ENCODE measurements at regions not wholly inside any gene's neighbourhood (a gene's known extent, or its start where the extent isn't known, plus 50 kb on each side); places are given as distances from the start of the nearest gene placed in this dataset.
A peak's percentile ranks its signal among the peaks of the same experiment; 100 is the strongest.

- Histone ChIP-seq H3K4me1 (peaks cover 5 to 66% (median 11%) of the 10 kb centered on the region in 3 donors), H3K9me3 (no peaks in the 10 kb centered on the region), H3K4me3 (no peak overlapping the region), H3K27me3 (no peaks in the 10 kb centered on the region), H3K36me3 (no peaks in the 10 kb centered on the region), H3K27ac (peak overlapping the region; percentile 44 to 85 (median 78))
- 71 to 84% methylated on average over 7 to 8 of the region's 8 CpGs for WGBS, 2 donors
- no peak for DNase-seq
- TF ChIP-seq, protein P1, sequence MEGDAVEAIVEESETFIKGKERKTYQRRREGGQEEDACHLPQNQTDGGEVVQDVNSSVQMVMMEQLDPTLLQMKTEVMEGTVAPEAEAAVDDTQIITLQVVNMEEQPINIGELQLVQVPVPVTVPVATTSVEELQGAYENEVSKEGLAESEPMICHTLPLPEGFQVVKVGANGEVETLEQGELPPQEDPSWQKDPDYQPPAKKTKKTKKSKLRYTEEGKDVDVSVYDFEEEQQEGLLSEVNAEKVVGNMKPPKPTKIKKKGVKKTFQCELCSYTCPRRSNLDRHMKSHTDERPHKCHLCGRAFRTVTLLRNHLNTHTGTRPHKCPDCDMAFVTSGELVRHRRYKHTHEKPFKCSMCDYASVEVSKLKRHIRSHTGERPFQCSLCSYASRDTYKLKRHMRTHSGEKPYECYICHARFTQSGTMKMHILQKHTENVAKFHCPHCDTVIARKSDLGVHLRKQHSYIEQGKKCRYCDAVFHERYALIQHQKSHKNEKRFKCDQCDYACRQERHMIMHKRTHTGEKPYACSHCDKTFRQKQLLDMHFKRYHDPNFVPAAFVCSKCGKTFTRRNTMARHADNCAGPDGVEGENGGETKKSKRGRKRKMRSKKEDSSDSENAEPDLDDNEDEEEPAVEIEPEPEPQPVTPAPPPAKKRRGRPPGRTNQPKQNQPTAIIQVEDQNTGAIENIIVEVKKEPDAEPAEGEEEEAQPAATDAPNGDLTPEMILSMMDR (IDR thresholded peaks at IDR 0.05) = no peak
- TF ChIP-seq POLR2A (IDR thresholded peaks at IDR 0.05) = no peak
- intact Hi-C loops (cut with DNase I) = no loop called here
These were observed 498.2 kb upstream of the TNP1 start for GRCh38 chr2:217357886-217358620.

- Histone ChIP-seq H3K27me3 (no peaks in the 10 kb centered on the region), H3K4me1 (peaks cover 5 to 54% (median 8%) of the 10 kb centered on the region in 3 donors), H3K27ac (peak overlapping the region; percentile 44 to 85 (median 78)), H3K36me3 (no peaks in the 10 kb centered on the region), H3K9me3 (no peaks in the 10 kb centered on the region), H3K4me3 (no peak overlapping the region)
- intact Hi-C loops (cut with DNase I) = no loop called here
- DNase-seq = no peak
- TF ChIP-seq POLR2A (IDR thresholded peaks at IDR 0.05) = no peak
- TF ChIP-seq, protein P1 (IDR thresholded peaks at IDR 0.05) = no peak
- WGBS, 2 donors = 42% methylated on average over 7 of the region's 7 CpGs; no CpG with 5 or more reads in 1 of the 2 donors
These were observed 496.9 kb upstream of the TNP1 start for GRCh38 chr2:217356781-217357180.

GRCh38 chr2:217356142-217356541, 496.3 kb upstream of the TNP1 start:
- WGBS, 2 donors = 80 to 88% methylated on average over 1 of the region's 1 CpG
- no peak for DNase-seq
- Histone ChIP-seq H3K4me3 (no peak overlapping the region), H3K36me3 (no peaks in the 10 kb centered on the region), H3K27ac (peak overlapping the region in 3 of 4 donors; percentile 74 to 85 (median 81)), H3K4me1 (peaks cover 1 to 47% (median 5%) of the 10 kb centered on the region in 3 donors), H3K27me3 (no peaks in the 10 kb centered on the region), H3K9me3 (no peaks in the 10 kb centered on the region)
- intact Hi-C loops (cut with DNase I) = no loop called here
- no peak for TF ChIP-seq POLR2A (IDR thresholded peaks at IDR 0.05)

DNA sequence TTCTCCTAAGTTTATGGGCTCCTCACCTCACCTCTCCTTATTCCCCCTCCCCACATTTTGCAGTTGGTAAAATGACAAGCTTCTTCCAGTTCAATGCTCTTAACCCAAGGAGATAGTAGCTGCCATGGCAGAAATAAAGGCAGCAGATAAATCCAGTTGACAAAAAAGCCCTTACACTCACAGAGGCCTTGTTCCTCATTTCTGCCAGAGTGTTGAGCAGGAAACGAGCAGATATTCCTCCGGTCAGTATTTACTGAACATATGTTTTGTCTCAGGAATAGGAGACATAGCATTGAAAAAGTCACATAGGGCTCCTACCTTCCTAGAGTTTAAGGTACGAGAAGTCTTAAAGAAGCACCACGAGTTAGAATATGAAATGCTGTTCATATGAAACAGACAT, 493.7 kb upstream of the TNP1 start:
- intact Hi-C loops (cut with DNase I) = no loop called here
- TF ChIP-seq POLR2A (IDR thresholded peaks at IDR 0.05) = no peak
- TF ChIP-seq, protein P1 (IDR thresholded peaks at IDR 0.05) = no peak
- no peak overlapping the region for H3K27ac ChIP-seq
- no peaks in the 10 kb centered on the region for H3K9me3 ChIP-seq
- peaks cover 0 to 32% (median 0%) of the 10 kb centered on the region in 3 donors for H3K4me1 ChIP-seq
- no peaks in the 10 kb centered on the region for H3K27me3 ChIP-seq
- no peaks in the 10 kb centered on the region for H3K36me3 ChIP-seq
- no peak for DNase-seq
- WGBS, 2 donors = 81 to 83% methylated on average over 4 of the region's 4 CpGs
- no peak overlapping the region for H3K4me3 ChIP-seq

GRCh38 chr2:217351378-217351777, 491.5 kb upstream of the TNP1 start:
- no peaks in the 10 kb centered on the region for H3K9me3 ChIP-seq
- WGBS, 2 donors = 59 to 77% methylated on average over 3 to 5 of the region's 5 CpGs
- H3K36me3 ChIP-seq = no peaks in the 10 kb centered on the region
- TF ChIP-seq, protein P1 (IDR thresholded peaks at IDR 0.05) = no peak
- TF ChIP-seq POLR2A (IDR thresholded peaks at IDR 0.05) = no peak
- intact Hi-C loops (cut with DNase I) = no loop called here
- DNase-seq = no peak
- no peak overlapping the region for H3K4me3 ChIP-seq
- H3K27ac ChIP-seq = no peak overlapping the region
- H3K27me3 ChIP-seq = no peaks in the 10 kb centered on the region
- H3K4me1 ChIP-seq = peaks cover 0 to 19% (median 0%) of the 10 kb centered on the region in 3 donors
